Dermis blood vessel endothelial cell (primary cell): ENCODE measurements at regions not wholly inside any gene's neighbourhood (a gene's known extent, or its start where the extent isn't known, plus 50 kb on each side); places are given as distances from the start of the nearest gene placed in this dataset.
"Not testable (repeated sequence)": the region's sequence is repeated elsewhere in the genome, so short reads cannot be mapped to it uniquely, and the experiment has no call there.

ENCODE experiments used
- DNase-seq: peaks from one replicate; pipeline ENCODE4 v3.0.0; 2010

- DNase-seq: no peak
Measured at GRCh38 chr5:94025788-94026473, 284.5 kb upstream of the POU5F2 start.

- no peak for DNase-seq
Measured at GRCh38 chr5:94024620-94025019, 283.2 kb upstream of the POU5F2 start.

- DNase-seq: no peak
Measured at GRCh38 chr5:94024101-94024500, 282.7 kb upstream of the POU5F2 start.

GRCh38 chr5:94021246-94021645 lies 279.8 kb upstream of the POU5F2 start:
- peak; percentile 79 for DNase-seq

GRCh38 chr5:94017579-94017978 lies 276.2 kb upstream of the POU5F2 start:
- no peak for DNase-seq

GRCh38 chr5:94010814-94011213 lies 269.4 kb upstream of the POU5F2 start:
- DNase-seq: no peak

- no peak for DNase-seq
Measured at GRCh38 chr5:94009161-94009560, 267.8 kb upstream of the POU5F2 start.

- no peak for DNase-seq
Measured at GRCh38 chr5:93998951-93999455, 257.6 kb upstream of the POU5F2 start.

- DNase-seq: no peak
Measured at GRCh38 chr5:93997562-93997961, 256.2 kb upstream of the POU5F2 start.

GRCh38 chr5:93995126-93995621 lies 253.8 kb upstream of the POU5F2 start:
- DNase-seq: no peak

GRCh38 chr5:93993161-93993560 lies 251.8 kb upstream of the POU5F2 start:
- DNase-seq: no peak

- DNase-seq: no peak
Measured at GRCh38 chr5:93990504-93991070, 249.2 kb upstream of the POU5F2 start.

GRCh38 chr5:93985940-93986570 lies 244.7 kb upstream of the POU5F2 start:
- DNase-seq: not testable (repeated sequence)

- no peak for DNase-seq
Measured at GRCh38 chr5:93978222-93978621, 236.8 kb upstream of the POU5F2 start.

GRCh38 chr5:93967923-93968322 lies 226.5 kb upstream of the POU5F2 start:
- DNase-seq: peak; percentile 10

GRCh38 chr5:93964421-93964820 lies 223.0 kb upstream of the POU5F2 start:
- DNase-seq: no peak

- DNase-seq: no peak
Measured at GRCh38 chr5:93960042-93960441, 218.6 kb upstream of the POU5F2 start.

GRCh38 chr5:93956006-93956405 lies 214.6 kb upstream of the POU5F2 start:
- no peak for DNase-seq

GRCh38 chr5:93954421-93955069 lies 213.1 kb upstream of the POU5F2 start:
- no peak for DNase-seq

GRCh38 chr5:93953442-93953841 lies 212.0 kb upstream of the POU5F2 start:
- no peak for DNase-seq

- no peak for DNase-seq
Measured at GRCh38 chr5:93941897-93942296, 200.5 kb upstream of the POU5F2 start.

GRCh38 chr5:93933269-93933668 lies 191.9 kb upstream of the POU5F2 start:
- not testable (repeated sequence) for DNase-seq

GRCh38 chr5:93930098-93930497 lies 188.7 kb upstream of the POU5F2 start:
- peak; percentile 62 for DNase-seq
